ENCODE measurements at regions not wholly inside any gene's neighbourhood (a gene's known extent, or its start where the extent isn't known, plus 50 kb on each side); places are given as distances from the start of the nearest gene placed in this dataset.

- Histone ChIP-seq H3K79me2 (ENCODE audit: insufficient read depth, low read length) (no peaks in the 10 kb centered on the region), H4K20me1 (ENCODE audit: insufficient read depth, low read length) (no peaks in the 10 kb centered on the region), H3K4me1 (ENCODE audit: insufficient read depth, low read length) (peaks cover 10% of the 10 kb centered on the region), H2AFZ (ENCODE audit: low read length) (no peak overlapping the region), H3K36me3 (ENCODE audit: insufficient read depth, low read length) (no peaks in the 10 kb centered on the region), H3K4me3 (ENCODE audit: insufficient read depth, low read length) (no peak overlapping the region), H3K9me3 (ENCODE audit: low read depth, low read length) (no peaks in the 10 kb centered on the region), H3K27me3 (ENCODE audit: insufficient read depth, low read length) (no peaks in the 10 kb centered on the region), H3K27ac (ENCODE audit: low read depth, low read length) (no peak overlapping the region), H3K4me2 (ENCODE audit: insufficient read depth, low read length) (no peak overlapping the region)
- no peak for TF ChIP-seq CTCF (IDR thresholded peaks at IDR 0.05; ENCODE audit: extremely low read depth, low read depth, low read length)
- DNase-seq (ENCODE audit: insufficient read length, low spot score, missing footprints) = no peak
Measured at GRCh38 chr4:141573678-141574077, 62.7 kb upstream of the IL15 start.

- DNase-seq (ENCODE audit: insufficient read length, low spot score, missing footprints) = no peak
- H3K4me1 ChIP-seq (ENCODE audit: insufficient read depth, low read length) = peaks cover 11% of the 10 kb centered on the region
- no peaks in the 10 kb centered on the region for H3K27me3 ChIP-seq (ENCODE audit: insufficient read depth, low read length)
- no peak overlapping the region for H2AFZ ChIP-seq (ENCODE audit: low read length)
- H3K27ac ChIP-seq (ENCODE audit: low read depth, low read length) = no peak overlapping the region
- peak overlapping the region; percentile 51 for H3K4me2 ChIP-seq (ENCODE audit: insufficient read depth, low read length)
- H3K4me3 ChIP-seq (ENCODE audit: insufficient read depth, low read length) = no peak overlapping the region
- no peak for TF ChIP-seq CTCF (IDR thresholded peaks at IDR 0.05; ENCODE audit: extremely low read depth, low read depth, low read length)
- H3K79me2 ChIP-seq (ENCODE audit: insufficient read depth, low read length) = no peaks in the 10 kb centered on the region
- H3K36me3 ChIP-seq (ENCODE audit: insufficient read depth, low read length) = no peaks in the 10 kb centered on the region
- no peaks in the 10 kb centered on the region for H3K9me3 ChIP-seq (ENCODE audit: low read depth, low read length)
- no peaks in the 10 kb centered on the region for H4K20me1 ChIP-seq (ENCODE audit: insufficient read depth, low read length)
Measured at GRCh38 chr4:141575884-141576283, 60.5 kb upstream of the IL15 start.

- Histone ChIP-seq H3K27me3 (ENCODE audit: insufficient read depth, low read length) (no peaks in the 10 kb centered on the region), H3K27ac (ENCODE audit: low read depth, low read length) (no peak overlapping the region), H3K79me2 (ENCODE audit: insufficient read depth, low read length) (no peaks in the 10 kb centered on the region), H3K4me3 (ENCODE audit: insufficient read depth, low read length) (peak overlapping the region; percentile 18), H2AFZ (ENCODE audit: low read length) (peak overlapping the region; percentile 48), H3K36me3 (ENCODE audit: insufficient read depth, low read length) (no peaks in the 10 kb centered on the region), H3K9me3 (ENCODE audit: low read depth, low read length) (no peaks in the 10 kb centered on the region), H4K20me1 (ENCODE audit: insufficient read depth, low read length) (no peaks in the 10 kb centered on the region), H3K4me1 (ENCODE audit: insufficient read depth, low read length) (peaks cover 11% of the 10 kb centered on the region), H3K4me2 (ENCODE audit: insufficient read depth, low read length) (peak overlapping the region; percentile 51)
- DNase-seq (ENCODE audit: insufficient read length, low spot score, missing footprints) = no peak
- no peak for TF ChIP-seq CTCF (IDR thresholded peaks at IDR 0.05; ENCODE audit: extremely low read depth, low read depth, low read length)
Measured at GRCh38 chr4:141576585-141577110, 59.7 kb upstream of the IL15 start.

- Histone ChIP-seq H3K36me3 (ENCODE audit: insufficient read depth, low read length) (no peaks in the 10 kb centered on the region), H2AFZ (ENCODE audit: low read length) (no peak overlapping the region), H3K27ac (ENCODE audit: low read depth, low read length) (no peak overlapping the region), H3K4me2 (ENCODE audit: insufficient read depth, low read length) (no peak overlapping the region), H3K27me3 (ENCODE audit: insufficient read depth, low read length) (no peaks in the 10 kb centered on the region), H3K79me2 (ENCODE audit: insufficient read depth, low read length) (no peaks in the 10 kb centered on the region), H3K4me3 (ENCODE audit: insufficient read depth, low read length) (no peak overlapping the region), H4K20me1 (ENCODE audit: insufficient read depth, low read length) (no peaks in the 10 kb centered on the region), H3K4me1 (ENCODE audit: insufficient read depth, low read length) (peaks cover 11% of the 10 kb centered on the region), H3K9me3 (ENCODE audit: low read depth, low read length) (no peaks in the 10 kb centered on the region)
- TF ChIP-seq CTCF (IDR thresholded peaks at IDR 0.05; ENCODE audit: extremely low read depth, low read depth, low read length) = no peak
- no peak for DNase-seq (ENCODE audit: insufficient read length, low spot score, missing footprints)
Measured at GRCh38 chr4:141578451-141578850, 57.9 kb upstream of the IL15 start.
